ENCODE measurements at regions not wholly inside any gene's neighbourhood (a gene's known extent, or its start where the extent isn't known, plus 50 kb on each side); places are given as distances from the start of the nearest gene placed in this dataset.
A peak's percentile ranks its signal among the peaks of the same experiment; 100 is the strongest.
"Not testable (repeated sequence)": the region's sequence is repeated elsewhere in the genome, so short reads cannot be mapped to it uniquely, and the experiment has no call there.

GRCh38 chr2:111461831-111462230 lies 341.1 kb downstream of the BCL2L11 start:
- H3K4ac ChIP-seq (ENCODE audit: low read depth in 1 of 2, low read length in 2 of 2); DNase-seq; H3K23ac ChIP-seq (ENCODE audit: low read length in 2 of 2); H4K8ac ChIP-seq (ENCODE audit: low read length); H2AFZ ChIP-seq (ENCODE audit: low read depth, low read length); H3K36me3 ChIP-seq (ENCODE audit: control insufficient read depth in 1 of 2, insufficient read depth in 2 of 2, low read depth in 1 of 2, low read length in 2 of 2); H3K4me1 ChIP-seq (ENCODE audit: control insufficient read depth, insufficient read depth, low read depth, low read length); H4K91ac ChIP-seq (ENCODE audit: low read length); H3K4me2 ChIP-seq (ENCODE audit: low read length, poor library complexity, severe bottlenecking); H3K79me1 ChIP-seq (replicated peaks; ENCODE audit: low read length, poor library complexity, severe bottlenecking); H3K4me3 ChIP-seq (ENCODE audit: insufficient read depth in 1 of 2, low read depth in 1 of 2, low read length in 2 of 2); H3K9me3 ChIP-seq (ENCODE audit: control insufficient read depth, low read length); H2BK12ac ChIP-seq (ENCODE audit: low read length in 2 of 2); H2BK15ac ChIP-seq (ENCODE audit: low read depth, poor library complexity, severe bottlenecking); H2BK5ac ChIP-seq (ENCODE audit: low read depth, low read length, poor library complexity, severe bottlenecking); H2BK120ac ChIP-seq (ENCODE audit: low read depth, low read length); H3K18ac ChIP-seq (ENCODE audit: low read depth in 1 of 2, low read length in 2 of 2); H2AK5ac ChIP-seq (ENCODE audit: low read length, severe bottlenecking); H3K27ac ChIP-seq (ENCODE audit: low read length, poor library complexity, severe bottlenecking); H3K14ac ChIP-seq (ENCODE audit: low read length in 2 of 2); H3K9ac ChIP-seq (ENCODE audit: low read length); H3K27me3 ChIP-seq (ENCODE audit: control insufficient read depth in 1 of 2, insufficient read depth in 1 of 2, low read length in 2 of 2): not testable (repeated sequence)
- no CpG with 5 or more reads among the region's 1 CpG for WGBS

- not testable (repeated sequence) for H3K18ac ChIP-seq (ENCODE audit: low read depth in 1 of 2, low read length in 2 of 2); H3K4ac ChIP-seq (ENCODE audit: low read depth in 1 of 2, low read length in 2 of 2)
These were observed 341.9 kb downstream of the BCL2L11 start for GRCh38 chr2:111462572-111462971.

GRCh38 chr2:111463238-111463848 lies 342.6 kb downstream of the BCL2L11 start:
- not testable (repeated sequence) for DNase-seq; H3K4me3 ChIP-seq (ENCODE audit: insufficient read depth in 1 of 2, low read depth in 1 of 2, low read length in 2 of 2); H3K9ac ChIP-seq (ENCODE audit: low read length); H2AK5ac ChIP-seq (ENCODE audit: low read length, severe bottlenecking); H3K4me1 ChIP-seq (ENCODE audit: control insufficient read depth, insufficient read depth, low read depth, low read length); H3K18ac ChIP-seq (ENCODE audit: low read depth in 1 of 2, low read length in 2 of 2); H3K4ac ChIP-seq (ENCODE audit: low read depth in 1 of 2, low read length in 2 of 2); H3K36me3 ChIP-seq (ENCODE audit: control insufficient read depth in 1 of 2, insufficient read depth in 2 of 2, low read depth in 1 of 2, low read length in 2 of 2); H3K27me3 ChIP-seq (ENCODE audit: control insufficient read depth in 1 of 2, insufficient read depth in 1 of 2, low read length in 2 of 2); H3K4me2 ChIP-seq (ENCODE audit: low read length, poor library complexity, severe bottlenecking); H4K8ac ChIP-seq (ENCODE audit: low read length); H2BK120ac ChIP-seq (ENCODE audit: low read depth, low read length); H2BK15ac ChIP-seq (ENCODE audit: low read depth, poor library complexity, severe bottlenecking); H2AFZ ChIP-seq (ENCODE audit: low read depth, low read length); H3K9me3 ChIP-seq (ENCODE audit: control insufficient read depth, low read length); H3K23ac ChIP-seq (ENCODE audit: low read length in 2 of 2); H3K14ac ChIP-seq (ENCODE audit: low read length in 2 of 2); H3K79me1 ChIP-seq (replicated peaks; ENCODE audit: low read length, poor library complexity, severe bottlenecking); H2BK5ac ChIP-seq (ENCODE audit: low read depth, low read length, poor library complexity, severe bottlenecking); H4K91ac ChIP-seq (ENCODE audit: low read length)
- Histone ChIP-seq H3K27ac (ENCODE audit: low read length, poor library complexity, severe bottlenecking) (peak overlapping the region; percentile 71), H2BK12ac (ENCODE audit: low read length in 2 of 2) (peak overlapping the region in 1 of 2 experiments; percentile 84)
- 89% methylated on average over 8 of the region's 13 CpGs for WGBS

More at GRCh38 chr2:111462572-111462971, 341.9 kb downstream of the BCL2L11 start:
- H4K91ac ChIP-seq (ENCODE audit: low read length); H3K27ac ChIP-seq (ENCODE audit: low read length, poor library complexity, severe bottlenecking); H2AFZ ChIP-seq (ENCODE audit: low read depth, low read length); H3K4me1 ChIP-seq (ENCODE audit: control insufficient read depth, insufficient read depth, low read depth, low read length); H3K23ac ChIP-seq (ENCODE audit: low read length in 2 of 2); H2BK12ac ChIP-seq (ENCODE audit: low read length in 2 of 2); H3K4me2 ChIP-seq (ENCODE audit: low read length, poor library complexity, severe bottlenecking); H2BK5ac ChIP-seq (ENCODE audit: low read depth, low read length, poor library complexity, severe bottlenecking); H2AK5ac ChIP-seq (ENCODE audit: low read length, severe bottlenecking); H3K9ac ChIP-seq (ENCODE audit: low read length); H3K9me3 ChIP-seq (ENCODE audit: control insufficient read depth, low read length); H3K4me3 ChIP-seq (ENCODE audit: insufficient read depth in 1 of 2, low read depth in 1 of 2, low read length in 2 of 2); DNase-seq; H3K79me1 ChIP-seq (replicated peaks; ENCODE audit: low read length, poor library complexity, severe bottlenecking); H3K36me3 ChIP-seq (ENCODE audit: control insufficient read depth in 1 of 2, insufficient read depth in 2 of 2, low read depth in 1 of 2, low read length in 2 of 2); H3K14ac ChIP-seq (ENCODE audit: low read length in 2 of 2); H3K27me3 ChIP-seq (ENCODE audit: control insufficient read depth in 1 of 2, insufficient read depth in 1 of 2, low read length in 2 of 2); H2BK15ac ChIP-seq (ENCODE audit: low read depth, poor library complexity, severe bottlenecking); H4K8ac ChIP-seq (ENCODE audit: low read length); H2BK120ac ChIP-seq (ENCODE audit: low read depth, low read length): not testable (repeated sequence)
- WGBS = no CpG with 5 or more reads among the region's 2 CpGs

GRCh38 chr2:111463956-111464355 lies 343.2 kb downstream of the BCL2L11 start:
- not testable (repeated sequence) for H3K27ac ChIP-seq (ENCODE audit: low read length, poor library complexity, severe bottlenecking); H2BK120ac ChIP-seq (ENCODE audit: low read depth, low read length); H3K18ac ChIP-seq (ENCODE audit: low read depth in 1 of 2, low read length in 2 of 2); H3K79me1 ChIP-seq (replicated peaks; ENCODE audit: low read length, poor library complexity, severe bottlenecking); H3K23ac ChIP-seq (ENCODE audit: low read length in 2 of 2); H3K27me3 ChIP-seq (ENCODE audit: control insufficient read depth in 1 of 2, insufficient read depth in 1 of 2, low read length in 2 of 2); H3K9ac ChIP-seq (ENCODE audit: low read length); H3K4me2 ChIP-seq (ENCODE audit: low read length, poor library complexity, severe bottlenecking); DNase-seq; H2AK5ac ChIP-seq (ENCODE audit: low read length, severe bottlenecking); H3K36me3 ChIP-seq (ENCODE audit: control insufficient read depth in 1 of 2, insufficient read depth in 2 of 2, low read depth in 1 of 2, low read length in 2 of 2); H3K4ac ChIP-seq (ENCODE audit: low read depth in 1 of 2, low read length in 2 of 2); H2BK15ac ChIP-seq (ENCODE audit: low read depth, poor library complexity, severe bottlenecking); H2BK12ac ChIP-seq (ENCODE audit: low read length in 2 of 2); H4K8ac ChIP-seq (ENCODE audit: low read length); H3K9me3 ChIP-seq (ENCODE audit: control insufficient read depth, low read length); H3K4me1 ChIP-seq (ENCODE audit: control insufficient read depth, insufficient read depth, low read depth, low read length); H2BK5ac ChIP-seq (ENCODE audit: low read depth, low read length, poor library complexity, severe bottlenecking); H2AFZ ChIP-seq (ENCODE audit: low read depth, low read length); H3K14ac ChIP-seq (ENCODE audit: low read length in 2 of 2); H3K4me3 ChIP-seq (ENCODE audit: insufficient read depth in 1 of 2, low read depth in 1 of 2, low read length in 2 of 2); H4K91ac ChIP-seq (ENCODE audit: low read length)
- WGBS = no CpG with 5 or more reads among the region's 10 CpGs

All from mesenchymal stem cell (in vitro differentiated cells and primary cell).